ENCODE measurements at regions not wholly inside any gene's neighbourhood (a gene's known extent, or its start where the extent isn't known, plus 50 kb on each side); places are given as distances from the start of the nearest gene placed in this dataset.

GRCh38 chr11:127202105-127202504 is 201.5 kb upstream of the KIRREL3 start:
- H3K4me3 ChIP-seq (ENCODE audit: low read depth, low read length): no peak overlapping the region
- DNase-seq (ENCODE audit: low read depth): no peak
- TF ChIP-seq, protein P1, sequence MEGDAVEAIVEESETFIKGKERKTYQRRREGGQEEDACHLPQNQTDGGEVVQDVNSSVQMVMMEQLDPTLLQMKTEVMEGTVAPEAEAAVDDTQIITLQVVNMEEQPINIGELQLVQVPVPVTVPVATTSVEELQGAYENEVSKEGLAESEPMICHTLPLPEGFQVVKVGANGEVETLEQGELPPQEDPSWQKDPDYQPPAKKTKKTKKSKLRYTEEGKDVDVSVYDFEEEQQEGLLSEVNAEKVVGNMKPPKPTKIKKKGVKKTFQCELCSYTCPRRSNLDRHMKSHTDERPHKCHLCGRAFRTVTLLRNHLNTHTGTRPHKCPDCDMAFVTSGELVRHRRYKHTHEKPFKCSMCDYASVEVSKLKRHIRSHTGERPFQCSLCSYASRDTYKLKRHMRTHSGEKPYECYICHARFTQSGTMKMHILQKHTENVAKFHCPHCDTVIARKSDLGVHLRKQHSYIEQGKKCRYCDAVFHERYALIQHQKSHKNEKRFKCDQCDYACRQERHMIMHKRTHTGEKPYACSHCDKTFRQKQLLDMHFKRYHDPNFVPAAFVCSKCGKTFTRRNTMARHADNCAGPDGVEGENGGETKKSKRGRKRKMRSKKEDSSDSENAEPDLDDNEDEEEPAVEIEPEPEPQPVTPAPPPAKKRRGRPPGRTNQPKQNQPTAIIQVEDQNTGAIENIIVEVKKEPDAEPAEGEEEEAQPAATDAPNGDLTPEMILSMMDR (IDR thresholded peaks at IDR 0.05; ENCODE audit: low read depth, low read length, missing control alignments): no peak

GRCh38 chr11:127199306-127199801 is 198.8 kb upstream of the KIRREL3 start:
- no peak overlapping the region for H3K4me3 ChIP-seq (ENCODE audit: low read depth, low read length)
- TF ChIP-seq, protein P1 (IDR thresholded peaks at IDR 0.05; ENCODE audit: low read depth, low read length, missing control alignments): no peak
- DNase-seq (ENCODE audit: low read depth): no peak

- TF ChIP-seq, protein P1 (IDR thresholded peaks at IDR 0.05; ENCODE audit: low read depth, low read length, missing control alignments): no peak
Measured at GRCh38 chr11:127195501-127196120, 195.0 kb upstream of the KIRREL3 start.

DNA sequence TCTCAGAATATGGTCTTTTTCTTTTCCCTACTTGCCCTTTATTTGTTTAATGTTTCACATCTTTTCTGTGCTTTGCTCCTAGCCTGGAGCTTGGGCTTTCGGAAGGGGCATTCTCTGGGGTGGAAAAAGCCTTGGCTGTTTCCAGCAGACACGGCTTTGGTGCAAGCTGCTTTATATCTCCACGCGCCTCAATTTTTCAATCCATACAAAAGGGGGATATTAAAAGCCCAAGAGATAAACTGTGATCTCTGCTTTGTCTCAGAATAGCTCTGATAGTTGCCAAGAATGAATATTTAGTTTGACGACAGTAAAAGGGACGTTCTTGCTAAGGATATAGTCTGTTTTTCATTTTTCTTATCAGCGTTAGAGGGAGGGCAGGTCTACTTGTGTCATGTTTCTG is 194.0 kb upstream of the KIRREL3 start:
- no peak for DNase-seq (ENCODE audit: low read depth)
- TF ChIP-seq, protein P1 (IDR thresholded peaks at IDR 0.05; ENCODE audit: low read depth, low read length, missing control alignments): no peak
- H3K4me3 ChIP-seq (ENCODE audit: low read depth, low read length): no peak overlapping the region

More at GRCh38 chr11:127195501-127196120, 195.0 kb upstream of the KIRREL3 start:
- no peak overlapping the region for H3K4me3 ChIP-seq (ENCODE audit: low read depth, low read length)
- DNase-seq (ENCODE audit: low read depth): no peak

DNA sequence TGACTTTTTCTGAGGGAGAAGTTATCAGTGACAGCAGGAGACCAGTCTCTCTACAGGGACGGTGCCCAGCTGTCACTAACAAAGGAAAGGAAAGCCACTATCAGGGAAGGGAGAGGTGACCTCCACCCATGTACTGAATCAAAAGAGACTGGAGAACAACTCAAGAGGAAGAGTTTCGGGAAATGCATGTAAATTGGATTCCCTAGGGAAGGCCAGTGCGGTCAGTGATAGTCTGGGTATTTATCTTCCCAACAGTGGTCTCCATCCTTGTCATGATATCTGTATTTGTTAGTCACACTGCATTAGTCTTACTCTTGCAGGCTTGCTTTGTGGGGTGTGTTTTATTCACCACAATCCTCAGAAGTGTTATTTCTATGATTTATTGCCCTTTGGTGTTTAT is 193.4 kb upstream of the KIRREL3 start:
- TF ChIP-seq, protein P1 (IDR thresholded peaks at IDR 0.05; ENCODE audit: low read depth, low read length, missing control alignments): no peak
- H3K4me3 ChIP-seq (ENCODE audit: low read depth, low read length): no peak overlapping the region
- DNase-seq (ENCODE audit: low read depth): no peak

GRCh38 chr11:127191689-127192088 is 191.1 kb upstream of the KIRREL3 start:
- TF ChIP-seq, protein P1 (IDR thresholded peaks at IDR 0.05; ENCODE audit: low read depth, low read length, missing control alignments): no peak
- DNase-seq (ENCODE audit: low read depth): no peak
- no peak overlapping the region for H3K4me3 ChIP-seq (ENCODE audit: low read depth, low read length)

DNA sequence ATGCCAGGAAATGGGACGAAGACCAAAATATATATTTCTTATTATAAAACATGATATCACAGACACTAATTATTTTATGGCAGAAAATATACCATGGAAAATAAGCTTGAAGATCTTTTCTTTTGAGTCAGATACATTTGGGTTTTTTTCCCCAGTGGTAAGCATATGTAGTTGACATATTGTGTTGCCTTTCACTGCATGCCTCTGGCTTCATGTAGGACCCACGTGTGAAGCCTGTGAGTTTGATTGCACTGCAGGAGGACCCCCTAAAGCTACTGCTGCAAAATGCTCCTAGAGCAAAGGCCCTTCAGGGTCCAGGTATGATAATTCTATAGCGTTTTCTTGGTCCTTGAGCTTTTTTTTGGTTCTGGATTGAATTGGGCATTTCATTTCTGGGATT is 190.7 kb upstream of the KIRREL3 start:
- no peak overlapping the region for H3K4me3 ChIP-seq (ENCODE audit: low read depth, low read length)
- no peak for DNase-seq (ENCODE audit: low read depth)
- TF ChIP-seq, protein P1 (IDR thresholded peaks at IDR 0.05; ENCODE audit: low read depth, low read length, missing control alignments): no peak

Data from GM12864 (cell line).